K562 (cell line): ENCODE measurements at regions not wholly inside any gene's neighbourhood (a gene's known extent, or its start where the extent isn't known, plus 50 kb on each side); places are given as distances from the start of the nearest gene placed in this dataset.

ENCODE experiments used
- SREBF1 ChIP-seq: fragments of 150-350 bp; IDR thresholded peaks from 2 replicates; pipeline ENCODE4 v1.6.1; 2014; ENCODE audit warnings: antibody characterized with exemption, low read depth, low read length, borderline replicate concordance
- ZNF212 ChIP-seq: fragments of 450-650 bp; formaldehyde crosslinking; IDR thresholded peaks from 2 replicates; pipeline ENCODE4 v1.4.0; 2020; ENCODE audit warnings: mild to moderate bottlenecking
- ZNF511 ChIP-seq: sonication (generic); formaldehyde crosslinking; IDR thresholded peaks from 2 replicates; pipeline ENCODE4 v1.8.0; 2022; ENCODE audit warnings: mild to moderate bottlenecking, missing genetic modification reagents
- TF ChIP-seq, protein P1 (sequence below), 3 experiments: IDR thresholded peaks in 2 of 3; conservative IDR thresholded peaks in 1 of 3; 2 replicates each; pipeline ENCODE4 v1.5.1; 2011 to 2012; ENCODE audit warnings: low read length in 3 of 3, mild to moderate bottlenecking in 3 of 3, control low read depth in 2 of 3, improper control_type of control experiment in 1 of 3, inconsistent platforms in 1 of 3, low read depth in 1 of 3, mixed read lengths in 1 of 3, moderate library complexity in 1 of 3; ENCODE audit not compliant: insufficient read depth in 2 of 3

GRCh38 chr2:167790189-167790588, 457.2 kb downstream of the STK39 start:
- TF ChIP-seq ZNF511 (CRISPR knock-in tag) (no peak), ZNF212 (no peak), SREBF1 (no peak)
- TF ChIP-seq, protein P1, sequence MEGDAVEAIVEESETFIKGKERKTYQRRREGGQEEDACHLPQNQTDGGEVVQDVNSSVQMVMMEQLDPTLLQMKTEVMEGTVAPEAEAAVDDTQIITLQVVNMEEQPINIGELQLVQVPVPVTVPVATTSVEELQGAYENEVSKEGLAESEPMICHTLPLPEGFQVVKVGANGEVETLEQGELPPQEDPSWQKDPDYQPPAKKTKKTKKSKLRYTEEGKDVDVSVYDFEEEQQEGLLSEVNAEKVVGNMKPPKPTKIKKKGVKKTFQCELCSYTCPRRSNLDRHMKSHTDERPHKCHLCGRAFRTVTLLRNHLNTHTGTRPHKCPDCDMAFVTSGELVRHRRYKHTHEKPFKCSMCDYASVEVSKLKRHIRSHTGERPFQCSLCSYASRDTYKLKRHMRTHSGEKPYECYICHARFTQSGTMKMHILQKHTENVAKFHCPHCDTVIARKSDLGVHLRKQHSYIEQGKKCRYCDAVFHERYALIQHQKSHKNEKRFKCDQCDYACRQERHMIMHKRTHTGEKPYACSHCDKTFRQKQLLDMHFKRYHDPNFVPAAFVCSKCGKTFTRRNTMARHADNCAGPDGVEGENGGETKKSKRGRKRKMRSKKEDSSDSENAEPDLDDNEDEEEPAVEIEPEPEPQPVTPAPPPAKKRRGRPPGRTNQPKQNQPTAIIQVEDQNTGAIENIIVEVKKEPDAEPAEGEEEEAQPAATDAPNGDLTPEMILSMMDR (IDR thresholded peaks at IDR 0.05 in 2 of 3, conservative IDR thresholded peaks at IDR 0.05 in 1 of 3; ENCODE audit: insufficient read depth in 2 of 3, low read depth in 1 of 3, low read length in 3 of 3), result 0 out of 6 replicates have a peak, but pooled peaks of 2 of the 3 experiments have one; percentile 1 to 10
